ENCODE measurements at regions not wholly inside any gene's neighbourhood (a gene's known extent, or its start where the extent isn't known, plus 50 kb on each side); places are given as distances from the start of the nearest gene placed in this dataset.
"Not testable (repeated sequence)": the region's sequence is repeated elsewhere in the genome, so short reads cannot be mapped to it uniquely, and the experiment has no call there.

DNA sequence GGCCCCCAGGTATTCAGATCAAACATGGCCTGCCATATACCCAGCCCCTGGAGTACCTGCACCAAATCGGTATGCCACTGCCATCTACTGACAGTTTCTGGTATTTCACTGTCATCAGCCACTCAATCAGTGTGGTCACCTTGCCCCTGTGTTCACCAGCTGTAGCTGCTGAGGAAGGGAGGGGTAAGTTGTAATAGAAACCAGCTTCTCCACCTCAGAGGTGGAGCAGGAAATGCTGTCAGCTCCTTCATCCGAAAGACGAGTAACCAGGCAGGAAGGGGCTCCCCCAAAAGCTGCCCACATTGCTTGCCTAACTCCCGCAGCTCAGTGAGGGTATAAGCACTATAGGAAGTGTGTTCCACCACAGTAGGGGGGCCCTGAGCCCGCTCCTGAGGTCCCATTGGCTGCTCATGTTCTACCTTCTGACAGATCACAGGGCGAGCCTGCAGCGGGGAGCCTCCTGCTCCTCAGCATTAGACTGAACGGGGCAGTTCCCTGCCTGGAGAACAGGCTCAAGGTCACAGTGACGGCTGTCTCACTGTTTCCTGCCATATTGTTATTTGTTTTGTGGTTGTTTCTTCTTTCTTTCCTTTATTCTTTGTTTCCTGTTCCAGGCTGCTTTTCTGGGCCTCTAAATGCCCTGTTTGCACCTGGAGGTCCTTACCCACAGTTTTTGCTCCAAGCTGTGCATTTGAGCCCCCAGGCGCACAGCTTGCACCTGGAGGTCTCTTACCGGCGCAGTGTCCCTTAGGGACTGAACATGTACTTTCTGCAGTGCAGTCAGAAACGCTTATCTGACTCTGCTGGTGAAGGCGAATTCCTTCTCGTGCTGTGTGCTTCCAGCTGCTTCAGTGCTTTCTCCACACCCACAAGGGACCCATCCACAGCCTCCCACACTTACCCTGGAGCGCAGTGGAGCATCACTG is 1638.3 kb downstream of the MRPL39 start:
- peak; percentile 51 for DNase-seq (ENCODE audit: low read depth)

DNA sequence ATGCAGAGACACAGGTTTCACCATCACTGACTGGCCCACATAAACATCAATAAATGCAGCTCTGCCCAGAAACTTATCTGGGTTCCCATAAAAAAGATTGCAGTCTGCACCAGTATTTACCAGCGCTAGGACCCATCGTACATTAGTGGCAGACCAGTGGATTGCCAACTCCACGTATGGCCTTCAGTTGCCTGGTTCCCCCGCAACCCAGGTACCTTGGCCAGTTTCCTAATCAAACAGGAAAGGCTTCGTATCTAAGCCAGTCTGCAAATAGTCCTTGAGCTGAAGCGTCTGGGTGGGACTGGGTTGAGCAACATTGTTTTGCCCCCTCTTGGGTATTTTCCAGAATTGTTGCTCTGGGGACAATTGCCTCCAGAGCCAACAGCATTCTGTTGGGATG is 1639.3 kb downstream of the MRPL39 start:
- DNase-seq (ENCODE audit: low read depth): no peak

DNA sequence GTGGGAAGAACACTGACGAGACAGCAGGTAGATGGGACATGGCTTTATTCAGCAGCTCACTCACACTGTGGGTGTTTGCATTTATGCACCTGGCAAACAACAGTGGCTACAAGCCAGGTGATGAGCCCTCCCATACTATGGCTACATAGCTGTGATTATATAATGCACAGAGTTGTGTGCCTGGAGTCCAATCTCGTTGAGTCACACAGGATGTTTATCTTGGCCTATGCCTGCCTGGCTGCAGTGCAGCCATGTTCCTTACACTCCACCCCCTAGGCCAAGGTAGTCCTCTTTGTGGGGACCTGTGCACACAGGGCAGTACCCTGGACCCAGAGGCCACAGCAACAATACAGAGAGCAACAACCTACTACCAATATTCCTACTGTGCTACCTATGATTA is 1643.8 kb downstream of the MRPL39 start:
- DNase-seq (ENCODE audit: low read depth): no peak

DNA sequence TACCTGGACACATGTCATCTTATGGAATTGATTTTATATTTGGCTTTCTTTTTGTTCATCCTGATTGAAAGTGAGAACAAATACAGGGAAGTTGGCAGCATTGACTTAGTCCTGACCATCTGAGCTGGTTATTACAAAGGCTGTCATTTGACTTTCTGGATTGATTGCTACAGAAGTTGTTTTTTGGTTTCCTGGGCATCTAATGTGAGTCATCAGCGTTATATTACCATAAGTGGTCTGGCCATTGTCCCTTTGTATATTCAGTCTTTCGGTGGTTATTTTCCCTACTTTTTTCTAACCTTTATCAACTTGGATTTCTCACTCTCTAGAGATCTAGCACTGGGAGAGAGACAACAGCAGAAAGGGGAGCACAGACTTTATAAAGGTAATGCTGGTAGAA is 1646.5 kb downstream of the MRPL39 start:
- no peak for DNase-seq (ENCODE audit: low read depth)

GRCh38 chr21:23955135-23955843 is 1652.0 kb downstream of the MRPL39 start:
- DNase-seq (ENCODE audit: low read depth): no peak

GRCh38 chr21:23952269-23952668 is 1655.0 kb downstream of the MRPL39 start:
- DNase-seq (ENCODE audit: low read depth): no peak

GRCh38 chr21:23951251-23951650 is 1656.0 kb downstream of the MRPL39 start:
- DNase-seq (ENCODE audit: low read depth): no peak

DNA sequence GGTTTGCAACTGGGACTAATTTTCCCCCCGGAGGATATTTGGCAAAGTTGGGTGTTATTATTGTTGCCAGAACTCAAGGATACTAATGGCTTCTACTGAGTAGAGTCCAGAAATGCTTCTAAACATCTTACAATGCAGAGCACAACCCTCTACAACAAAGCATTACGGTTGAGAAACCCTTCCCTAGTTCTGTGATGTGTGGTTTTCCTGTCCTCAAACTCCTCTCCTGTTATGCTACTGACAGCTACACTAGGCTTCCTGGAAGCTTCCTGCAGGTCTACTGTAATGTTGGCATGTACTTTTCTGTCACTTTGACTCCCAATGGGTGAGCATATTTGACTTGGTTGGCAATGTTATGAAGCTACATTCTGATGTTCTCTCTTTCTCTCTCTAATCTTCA is 1656.9 kb downstream of the MRPL39 start:
- DNase-seq (ENCODE audit: low read depth): no peak

DNA sequence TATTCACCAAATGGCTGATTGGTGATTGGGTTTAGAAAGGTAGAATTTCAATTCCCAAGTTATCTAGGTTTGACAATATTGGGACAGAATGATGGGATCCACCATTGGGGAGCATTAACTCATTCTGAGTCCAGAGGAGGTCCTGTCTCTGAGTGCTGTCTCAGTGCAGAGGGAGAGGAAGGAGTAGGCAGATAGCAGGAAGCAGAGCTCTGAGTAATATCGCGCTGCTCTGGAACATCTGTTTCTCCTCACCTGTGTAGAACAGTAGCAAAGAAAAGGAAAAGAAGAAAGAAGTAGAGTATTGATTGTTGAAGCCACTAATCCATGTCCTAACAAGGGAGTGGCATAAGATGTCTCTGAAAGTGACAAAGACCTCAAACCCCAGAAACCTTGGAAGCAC is 1657.8 kb downstream of the MRPL39 start:
- DNase-seq (ENCODE audit: low read depth): no peak

- no peak for DNase-seq (ENCODE audit: low read depth)
Measured at GRCh38 chr21:23939369-23940065, 1667.8 kb downstream of the MRPL39 start.

DNA sequence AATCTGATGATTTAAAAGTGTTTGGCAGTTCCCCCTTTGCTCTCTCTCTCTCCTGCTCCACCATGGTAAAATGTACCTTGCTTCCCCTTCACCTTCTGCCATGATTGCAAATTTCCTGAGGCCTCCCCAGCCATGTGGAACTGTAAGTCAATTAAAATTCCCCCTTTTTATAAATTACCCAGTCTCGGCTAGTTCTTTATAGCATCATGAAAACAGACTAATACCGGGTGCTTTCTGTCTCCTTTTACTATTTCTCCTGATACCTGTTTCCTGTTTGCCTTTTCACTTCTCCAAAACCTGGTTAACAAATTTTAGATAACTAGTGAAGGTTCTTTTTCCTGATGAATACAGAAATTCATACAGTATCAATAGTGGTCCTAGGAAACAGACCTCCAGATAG is 1670.3 kb downstream of the MRPL39 start:
- no peak for DNase-seq (ENCODE audit: low read depth)

DNA sequence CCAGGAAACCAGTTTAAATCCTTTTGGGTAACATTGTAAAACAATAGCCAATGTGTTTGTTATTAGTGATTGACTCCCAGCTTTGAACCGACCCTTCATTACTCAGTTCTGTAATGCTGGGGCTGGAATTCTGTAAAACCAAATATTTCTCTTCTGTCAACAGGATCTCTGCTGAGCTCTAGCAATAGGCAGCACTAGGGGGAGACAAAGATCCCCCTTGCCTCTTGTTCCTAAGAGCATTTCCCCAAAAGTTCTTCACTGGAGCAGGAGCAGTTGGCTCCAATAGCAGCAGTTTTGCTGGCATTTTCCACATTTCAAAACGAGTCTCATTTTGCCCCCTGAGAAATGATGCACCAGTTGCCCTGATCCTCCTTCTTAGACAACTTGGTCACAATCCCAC is 1671.1 kb downstream of the MRPL39 start:
- no peak for DNase-seq (ENCODE audit: low read depth)

- DNase-seq (ENCODE audit: low read depth): no peak
Measured at GRCh38 chr21:23930565-23930964, 1676.7 kb downstream of the MRPL39 start.

GRCh38 chr21:23926430-23926829 is 1680.9 kb downstream of the MRPL39 start:
- DNase-seq (ENCODE audit: low read depth): not testable (repeated sequence)

- no peak for DNase-seq (ENCODE audit: low read depth)
Measured at GRCh38 chr21:23921670-23922418, 1685.4 kb downstream of the MRPL39 start.

GRCh38 chr21:23900727-23901126 is 1706.6 kb downstream of the MRPL39 start:
- no peak for DNase-seq (ENCODE audit: low read depth)

GRCh38 chr21:23899561-23899960 is 1707.7 kb downstream of the MRPL39 start:
- DNase-seq (ENCODE audit: low read depth): no peak

- no peak for DNase-seq (ENCODE audit: low read depth)
Measured at GRCh38 chr21:23890652-23891051, 1716.6 kb downstream of the MRPL39 start.

- peak; percentile 4 for DNase-seq (ENCODE audit: low read depth)
Measured at GRCh38 chr21:23887725-23888306, 1719.5 kb downstream of the MRPL39 start.

GRCh38 chr21:23886828-23887724 is 1720.2 kb downstream of the MRPL39 start:
- DNase-seq (ENCODE audit: low read depth): no peak

GRCh38 chr21:23881783-23882182 is 1725.5 kb downstream of the MRPL39 start:
- DNase-seq (ENCODE audit: low read depth): no peak
